BJ (cell line): ENCODE measurements at regions not wholly inside any gene's neighbourhood (a gene's known extent, or its start where the extent isn't known, plus 50 kb on each side); places are given as distances from the start of the nearest gene placed in this dataset.

Source experiments
- CTCF ChIA-PET: fragments of 350-600 bp; formaldehyde crosslinking; extraction: SDS; loops from one replicate; lab custom pipeline; 2021; ENCODE audit warnings: antibody characterized with exemption, inconsistent platforms; lab: Yijun Ruan, JAX
- POLR2A ChIA-PET: fragments of 300-600 bp; sonication (Branson Sonifier 250); formaldehyde crosslinking; extraction: SDS; loops from one replicate; lab custom pipeline; 2021; ENCODE audit warnings: antibody characterized with exemption; lab: Charles Lee
- DNase-seq: peaks from one replicate; pipeline ENCODE4 v3.0.0-alpha.2; 2011; ENCODE audit warnings: low read depth
- H3K27me3 ChIP-seq: 2 replicates; pipeline ENCODE4 v1.6.0; 2011; ENCODE audit warnings: low read length; ENCODE audit not compliant: control insufficient read depth, insufficient read depth
- H3K36me3 ChIP-seq: 2 replicates; pipeline ENCODE4 v1.5.1; 2011; ENCODE audit warnings: low read length; ENCODE audit not compliant: control insufficient read depth, insufficient read depth
- H3K4me3 ChIP-seq: 2 replicates; pipeline ENCODE4 v1.5.1; 2011; ENCODE audit warnings: low read depth, mild to moderate bottlenecking, control low read depth, low read length
- TF ChIP-seq, protein P1 (sequence below): IDR thresholded peaks from 2 replicates; pipeline ENCODE4 v1.5.1; 2011; ENCODE audit warnings: low read depth, mild to moderate bottlenecking, control low read depth, inconsistent platforms, low read length, moderate library complexity; ENCODE audit not compliant: insufficient read depth

DNA sequence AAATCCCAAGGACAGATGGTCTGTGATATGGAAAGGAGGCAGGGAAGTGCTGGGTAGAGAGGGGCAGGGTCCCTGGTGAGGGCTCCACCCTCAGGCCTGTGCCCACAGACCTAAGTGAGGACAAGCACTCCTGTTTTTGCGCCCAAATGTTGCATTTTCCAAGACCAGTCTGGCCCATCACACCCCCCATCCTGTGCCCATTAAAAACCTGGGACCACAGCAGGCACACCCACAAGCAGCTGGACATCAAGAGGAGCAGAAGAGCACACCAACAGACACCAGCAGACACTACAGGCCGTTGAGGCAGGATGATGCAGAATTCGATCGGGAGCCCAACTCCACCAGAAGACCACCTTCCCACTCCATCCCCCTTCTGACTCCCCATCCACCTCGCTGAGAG, 72.8 kb downstream of the DMRTA2 start:
- no peak for DNase-seq
- Histone ChIP-seq H3K4me3 (no peak overlapping the region), H3K27me3 (no peaks in the 10 kb centered on the region), H3K36me3 (no peaks in the 10 kb centered on the region)
- TF ChIP-seq, protein P1, sequence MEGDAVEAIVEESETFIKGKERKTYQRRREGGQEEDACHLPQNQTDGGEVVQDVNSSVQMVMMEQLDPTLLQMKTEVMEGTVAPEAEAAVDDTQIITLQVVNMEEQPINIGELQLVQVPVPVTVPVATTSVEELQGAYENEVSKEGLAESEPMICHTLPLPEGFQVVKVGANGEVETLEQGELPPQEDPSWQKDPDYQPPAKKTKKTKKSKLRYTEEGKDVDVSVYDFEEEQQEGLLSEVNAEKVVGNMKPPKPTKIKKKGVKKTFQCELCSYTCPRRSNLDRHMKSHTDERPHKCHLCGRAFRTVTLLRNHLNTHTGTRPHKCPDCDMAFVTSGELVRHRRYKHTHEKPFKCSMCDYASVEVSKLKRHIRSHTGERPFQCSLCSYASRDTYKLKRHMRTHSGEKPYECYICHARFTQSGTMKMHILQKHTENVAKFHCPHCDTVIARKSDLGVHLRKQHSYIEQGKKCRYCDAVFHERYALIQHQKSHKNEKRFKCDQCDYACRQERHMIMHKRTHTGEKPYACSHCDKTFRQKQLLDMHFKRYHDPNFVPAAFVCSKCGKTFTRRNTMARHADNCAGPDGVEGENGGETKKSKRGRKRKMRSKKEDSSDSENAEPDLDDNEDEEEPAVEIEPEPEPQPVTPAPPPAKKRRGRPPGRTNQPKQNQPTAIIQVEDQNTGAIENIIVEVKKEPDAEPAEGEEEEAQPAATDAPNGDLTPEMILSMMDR: no peak
- CTCF ChIA-PET: interaction anchor here (1.5 to 3.0 kb wide), 3 partner anchors 8 to 44 kb away, joined by 3 to 24 read pairs (median 4); no protein-coding TSS in a partner anchor
- POLR2A ChIA-PET: no interaction called here

DNA sequence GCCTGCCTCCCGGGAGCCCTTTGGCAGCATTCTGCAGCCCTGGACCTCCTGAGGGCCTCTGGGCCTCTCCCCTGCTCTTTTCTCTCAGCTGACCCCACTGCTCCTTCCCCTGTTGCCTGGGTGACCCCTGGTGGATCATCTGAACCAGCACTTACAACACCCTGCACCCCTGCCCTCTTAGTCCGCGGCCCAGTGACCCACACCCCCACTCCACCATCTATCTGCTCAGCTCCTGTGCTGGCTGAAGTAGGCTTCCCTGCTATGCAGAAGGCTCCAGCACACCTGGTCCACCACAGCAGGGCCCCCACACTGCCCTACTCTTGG, 74.0 kb downstream of the DMRTA2 start:
- no peaks in the 10 kb centered on the region for H3K36me3 ChIP-seq
- TF ChIP-seq, protein P1: no peak
- ChIA-PET POLR2A (no interaction called here), CTCF (interaction anchor here (0.9 to 3.0 kb wide), 11 partner anchors 11 to 1784 kb away, joined by 3 to 24 read pairs (median 3); no protein-coding TSS in a partner anchor)
- no peaks in the 10 kb centered on the region for H3K27me3 ChIP-seq
- DNase-seq: no peak
- H3K4me3 ChIP-seq: no peak overlapping the region

DNA sequence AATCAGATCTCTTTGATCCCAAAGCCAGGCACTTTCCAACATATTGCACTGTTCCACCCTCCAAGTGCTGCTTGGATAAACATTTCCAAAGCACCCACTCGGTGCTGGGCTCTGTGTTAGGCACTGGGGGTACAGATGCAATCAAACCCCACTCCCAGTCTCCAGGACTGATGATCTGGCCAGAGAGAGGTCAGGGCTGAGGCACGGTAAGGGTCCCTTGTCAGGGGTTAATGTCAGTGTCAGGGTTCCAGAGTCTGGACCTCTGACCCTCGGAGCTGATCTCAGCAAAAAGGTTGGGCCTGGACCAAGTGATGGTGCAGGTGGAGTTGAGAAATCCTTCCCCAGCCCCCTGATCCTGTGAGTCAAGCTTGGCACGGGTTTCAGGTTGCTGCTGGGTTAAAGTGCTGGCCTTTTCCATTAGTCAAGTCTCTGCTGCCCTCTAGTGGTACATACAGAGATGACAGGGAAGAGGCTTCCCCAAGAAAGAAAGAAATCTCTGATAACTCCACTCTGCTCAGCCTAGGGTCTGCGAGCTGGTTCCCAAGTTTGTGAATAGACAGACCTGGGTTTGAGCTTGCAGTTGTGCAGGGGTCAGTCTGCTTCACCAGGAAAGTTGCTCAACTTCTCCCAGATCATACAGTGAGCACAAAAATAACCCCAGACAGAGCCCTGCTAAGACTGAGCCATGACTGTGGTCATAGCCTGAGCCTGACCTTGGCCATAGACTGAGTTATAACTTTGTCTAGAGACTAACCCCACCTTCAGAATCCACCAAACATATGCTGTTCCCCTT, 74.6 kb downstream of the DMRTA2 start:
- CTCF ChIA-PET: interaction anchor here (0.6 to 3.0 kb wide), 16 partner anchors 8 to 1783 kb away, joined by 3 to 24 read pairs (median 3); no protein-coding TSS in a partner anchor

DNA sequence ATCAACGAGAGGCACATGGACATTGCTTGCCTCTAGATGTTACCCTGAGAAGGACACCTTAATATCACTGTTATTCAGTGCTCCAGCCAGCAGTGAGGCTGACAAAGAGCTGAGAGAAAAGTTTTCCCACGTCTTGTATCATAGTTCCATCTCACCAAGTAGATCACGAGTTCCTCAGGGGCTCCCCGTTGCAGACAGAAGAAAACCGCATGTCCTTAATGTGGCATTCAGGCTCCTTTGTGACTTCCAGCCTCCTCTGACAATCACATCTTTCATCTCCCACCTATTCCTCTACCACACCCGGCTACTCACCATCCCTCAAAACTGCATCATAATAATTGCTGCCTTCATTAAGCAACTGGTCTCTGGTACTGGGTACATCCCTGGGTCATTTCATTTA, 75.3 kb downstream of the DMRTA2 start:
- H3K36me3 ChIP-seq: no peaks in the 10 kb centered on the region
- POLR2A ChIA-PET: no interaction called here

More for the DNA sequence above, 74.6 kb downstream of the DMRTA2 start:
- Histone ChIP-seq H3K4me3 (no peak overlapping the region), H3K27me3 (0 out of 2 replicates have a peak, but pooled peaks cover 3% of the 10 kb centered on the region), H3K36me3 (no peaks in the 10 kb centered on the region)
- TF ChIP-seq, protein P1: peak; percentile 86
- peak; percentile 3 for DNase-seq
- POLR2A ChIA-PET: no interaction called here

DNA sequence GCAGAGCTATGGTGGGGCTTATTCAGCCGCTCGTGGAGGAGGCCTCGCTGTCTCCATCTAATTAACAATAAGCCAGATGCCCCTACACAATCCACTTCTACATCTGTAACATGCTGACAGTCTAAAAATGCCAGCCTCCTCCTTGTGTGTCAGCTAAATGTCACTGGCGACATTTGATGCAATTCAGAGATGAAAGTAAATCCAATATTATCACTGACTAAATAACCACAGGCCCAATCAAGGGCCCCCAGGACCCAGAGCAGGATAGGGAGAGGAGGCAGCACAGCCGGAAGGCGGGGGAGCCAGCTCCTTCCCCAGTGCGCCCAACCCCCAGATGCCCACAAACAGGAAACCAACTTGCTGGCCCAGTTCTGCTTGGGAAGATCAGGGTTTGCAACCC, 76.6 kb downstream of the DMRTA2 start:
- TF ChIP-seq, protein P1: no peak
- 0 out of 2 replicates have a peak, but pooled peaks cover 4% of the 10 kb centered on the region for H3K27me3 ChIP-seq
- no peak for DNase-seq
- no peaks in the 10 kb centered on the region for H3K36me3 ChIP-seq
- H3K4me3 ChIP-seq: no peak overlapping the region
- POLR2A ChIA-PET: no interaction called here
- CTCF ChIA-PET: interaction anchor here (0.6 to 1.8 kb wide), 3 partner anchors 10 to 1494 kb away, joined by 4 to 9 read pairs (median 4); no protein-coding TSS in a partner anchor

More for the DNA sequence above, 75.3 kb downstream of the DMRTA2 start:
- TF ChIP-seq, protein P1: no peak
- 0 out of 2 replicates have a peak, but pooled peaks cover 4% of the 10 kb centered on the region for H3K27me3 ChIP-seq
- no peak overlapping the region for H3K4me3 ChIP-seq
- DNase-seq: no peak
- CTCF ChIA-PET: interaction anchor here (0.6 to 3.0 kb wide), 13 partner anchors 8 to 1782 kb away, joined by 3 to 24 read pairs (median 3); no protein-coding TSS in a partner anchor
